GM18868 (cell line): ENCODE measurements at regions not wholly inside any gene's neighbourhood (a gene's known extent, or its start where the extent isn't known, plus 50 kb on each side); places are given as distances from the start of the nearest gene placed in this dataset.
"Not testable (repeated sequence)": the region's sequence is repeated elsewhere in the genome, so short reads cannot be mapped to it uniquely, and the experiment has no call there.

Experiments used
- ATAC-seq: cut with Tn5 transposase; IDR thresholded peaks from one replicate; pipeline ENCODE4 v1.9.1; 2021; ENCODE audit warnings: mild to moderate bottlenecking, moderate library complexity; ENCODE audit not compliant: unreplicated experiment

DNA sequence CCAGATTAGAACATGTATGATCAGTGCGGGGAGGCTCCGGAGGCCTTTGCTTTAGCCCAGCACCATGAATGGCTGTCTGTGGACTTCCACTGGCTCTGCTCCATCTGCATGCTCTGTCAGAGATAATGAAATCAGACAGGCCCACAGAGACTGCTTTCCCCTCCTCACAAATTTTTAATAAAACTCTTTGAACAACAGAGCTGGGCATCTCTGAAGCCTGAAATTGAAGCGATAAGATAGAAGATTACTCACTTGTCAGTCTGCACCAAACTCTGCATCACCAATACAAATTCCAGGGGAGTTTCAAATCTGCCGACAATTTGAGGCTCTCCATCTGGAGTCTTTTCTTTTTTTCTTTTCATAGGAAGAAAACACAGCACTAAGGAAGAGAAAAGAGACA, 110.0 kb downstream of the DYRK2 start:
- ATAC-seq: peak; percentile 16

DNA sequence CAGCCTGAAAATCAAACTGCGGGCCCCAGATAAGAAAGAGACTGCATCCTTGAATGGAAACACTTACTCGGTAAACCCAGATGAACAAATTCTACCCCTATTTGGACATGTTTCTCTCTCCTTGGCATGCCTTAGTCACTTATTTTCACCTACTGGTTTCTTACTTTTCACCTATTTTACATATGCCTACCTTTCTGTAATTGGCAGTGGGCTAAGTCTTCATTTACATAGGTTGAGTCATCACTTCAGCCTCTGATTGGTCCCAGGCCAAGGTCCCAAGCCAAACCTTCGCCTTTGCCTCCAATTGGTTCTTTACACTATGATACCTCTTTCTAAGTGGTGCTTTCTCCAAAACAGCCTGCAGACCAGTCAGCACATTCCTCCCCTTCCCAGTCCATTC, 111.3 kb downstream of the DYRK2 start:
- ATAC-seq: no peak

GRCh38 chr12:67760586-67761275, 112.2 kb downstream of the DYRK2 start:
- ATAC-seq: no peak

- ATAC-seq: no peak
Observed at GRCh38 chr12:67761566-67761965, 113.0 kb downstream of the DYRK2 start.

DNA sequence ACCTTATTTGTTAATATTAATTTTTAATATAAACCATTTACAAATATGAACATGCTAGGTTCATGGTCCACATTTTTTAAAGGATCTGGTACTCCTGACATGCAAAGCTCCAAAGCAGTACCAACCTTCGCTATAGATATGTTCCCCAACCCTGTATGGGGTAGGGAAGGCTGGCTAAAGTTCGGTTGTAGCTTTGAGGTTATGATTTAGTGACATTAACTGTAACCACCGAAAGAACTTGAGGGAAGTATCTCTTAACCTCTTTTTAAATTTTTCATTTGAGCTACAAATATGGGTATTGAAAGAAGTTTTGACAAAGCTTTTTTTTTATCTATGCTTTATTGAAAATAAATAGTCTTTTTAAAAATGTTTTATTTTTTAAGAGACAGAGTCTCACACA, 115.5 kb downstream of the DYRK2 start:
- ATAC-seq: no peak

- no peak for ATAC-seq
Observed at GRCh38 chr12:67764946-67765619, 116.5 kb downstream of the DYRK2 start.

GRCh38 chr12:67765776-67766766, 117.5 kb downstream of the DYRK2 start:
- no peak for ATAC-seq

- no peak for ATAC-seq
Observed at GRCh38 chr12:67772267-67773169, 124.0 kb downstream of the DYRK2 start.

DNA sequence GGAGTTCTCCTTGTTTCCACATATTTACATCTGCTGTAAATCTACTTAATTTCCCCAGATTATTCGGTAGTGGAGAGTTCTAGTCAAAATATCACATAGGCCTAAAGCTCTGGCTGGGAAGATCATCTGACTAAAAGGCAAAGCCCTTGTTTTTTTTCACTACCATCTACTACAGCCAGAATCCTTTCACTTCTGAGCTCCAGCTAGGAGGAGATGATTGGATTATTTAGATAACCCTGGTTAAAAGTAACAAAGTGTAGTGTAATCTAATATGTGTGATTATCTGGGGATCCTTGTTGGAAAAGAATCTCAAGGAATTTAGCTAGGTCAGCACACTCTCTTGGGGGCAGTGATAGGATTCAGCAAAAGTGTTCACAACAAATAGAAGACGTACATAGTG, 125.4 kb downstream of the DYRK2 start:
- no peak for ATAC-seq

DNA sequence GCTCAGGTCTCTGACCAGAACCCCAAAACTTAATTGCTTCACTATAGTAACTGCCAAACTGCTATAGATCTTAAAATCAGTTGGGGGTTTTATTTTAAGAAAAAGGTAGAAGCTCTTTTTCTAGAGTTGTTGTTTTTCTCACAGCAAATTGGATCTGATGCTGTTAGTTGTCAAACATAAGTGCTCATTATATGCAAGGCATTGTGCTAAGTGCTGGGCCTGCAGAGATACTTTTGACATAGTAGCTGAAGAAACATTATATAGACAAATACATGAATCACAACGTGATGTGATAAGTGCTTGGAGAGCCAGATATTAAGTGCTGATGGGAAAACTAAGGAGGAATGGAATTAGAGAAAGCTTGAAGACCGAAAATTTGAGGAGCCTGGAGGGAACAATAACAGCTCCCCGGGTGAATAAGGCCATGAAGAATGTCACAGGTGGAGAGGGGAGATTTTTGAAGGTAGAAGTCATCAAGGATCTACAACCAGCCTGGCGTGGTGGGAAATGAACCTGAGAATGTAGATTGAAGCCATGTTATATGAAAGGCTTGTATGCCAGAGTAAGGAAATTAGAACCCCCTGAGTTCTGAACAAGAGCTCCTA, 126.5 kb downstream of the DYRK2 start:
- no peak for ATAC-seq

GRCh38 chr12:67780580-67781084, 132.1 kb downstream of the DYRK2 start:
- ATAC-seq: no peak

- ATAC-seq: no peak
Observed at GRCh38 chr12:67782573-67782972, 134.0 kb downstream of the DYRK2 start.

DNA sequence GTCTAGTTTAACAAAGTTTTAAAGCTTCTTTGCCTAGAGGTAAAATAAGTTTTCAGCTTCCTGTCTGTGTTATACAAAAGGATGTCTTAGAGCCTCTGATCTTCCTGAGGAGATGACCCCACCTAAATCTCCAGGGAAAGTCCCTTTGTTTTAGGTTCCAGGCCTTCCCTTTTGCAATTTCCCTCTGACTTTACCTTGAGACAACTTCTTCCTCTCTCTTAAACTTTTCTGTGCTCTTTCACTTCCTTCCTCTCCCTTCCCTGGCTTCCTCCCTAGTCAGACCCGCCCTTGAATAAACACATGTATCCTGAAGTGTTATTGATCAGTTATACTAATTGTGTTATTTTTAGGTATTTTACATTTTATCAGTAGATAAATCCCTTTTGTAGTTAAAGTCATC, 134.8 kb downstream of the DYRK2 start:
- no peak for ATAC-seq

- ATAC-seq: no peak
Observed at GRCh38 chr12:67784831-67785230, 136.3 kb downstream of the DYRK2 start.

DNA sequence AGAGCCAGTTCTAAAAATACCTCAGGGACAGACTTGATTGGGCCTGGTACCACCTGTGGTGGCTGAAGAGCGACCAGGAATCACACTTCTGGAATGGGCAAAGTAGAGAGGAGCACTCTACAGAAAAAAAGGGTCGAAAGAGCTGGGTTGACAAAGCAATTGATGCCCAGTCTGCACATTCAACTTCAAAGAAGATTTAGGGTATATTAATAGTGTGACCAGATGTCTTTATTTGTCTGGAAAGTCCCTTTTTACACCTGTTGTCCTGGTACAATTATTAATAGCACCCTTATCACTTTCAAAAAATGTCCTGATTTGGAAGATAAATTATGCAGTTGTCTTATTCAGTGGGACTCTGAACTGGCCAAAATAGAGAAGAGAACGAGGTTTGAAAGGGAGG, 137.5 kb downstream of the DYRK2 start:
- no peak for ATAC-seq

DNA sequence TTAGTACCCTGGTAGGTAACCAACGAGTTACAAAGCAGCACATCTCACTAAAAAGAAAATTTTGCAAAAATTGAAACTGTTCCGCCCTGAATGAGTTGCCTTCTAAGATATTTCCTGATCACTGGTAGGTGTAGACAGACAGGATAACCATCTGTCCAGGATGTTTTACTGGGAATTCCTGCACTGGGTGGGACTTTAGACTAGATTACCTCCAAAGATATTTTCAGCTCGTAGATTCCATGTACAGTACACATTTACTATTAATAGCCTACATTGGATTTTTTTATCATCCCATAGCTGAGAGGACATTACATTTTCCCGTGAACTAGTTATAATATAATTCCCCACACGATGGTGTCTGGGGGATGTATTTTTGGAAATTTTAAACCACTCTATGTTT, 139.6 kb downstream of the DYRK2 start:
- ATAC-seq: no peak

GRCh38 chr12:67789266-67789665, 140.7 kb downstream of the DYRK2 start:
- ATAC-seq: no peak

DNA sequence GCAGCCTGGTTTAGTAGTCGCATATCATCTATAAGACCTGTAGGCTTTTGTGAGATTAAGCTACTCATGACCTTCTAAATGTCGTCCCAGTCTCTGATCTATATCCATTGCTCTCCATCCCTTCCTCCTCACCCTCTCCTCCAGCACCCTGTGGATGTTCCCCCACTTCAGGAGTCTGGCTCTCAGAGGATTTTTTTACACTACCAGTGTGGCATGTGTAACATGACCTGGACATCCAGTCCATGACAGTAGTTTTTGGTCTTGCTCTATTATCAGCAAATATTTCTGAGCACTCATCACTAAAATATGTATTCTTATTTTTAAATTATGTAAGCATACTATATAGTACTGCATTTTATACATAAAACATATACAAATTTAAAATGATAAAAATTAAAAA, 142.1 kb downstream of the DYRK2 start:
- ATAC-seq: no peak

DNA sequence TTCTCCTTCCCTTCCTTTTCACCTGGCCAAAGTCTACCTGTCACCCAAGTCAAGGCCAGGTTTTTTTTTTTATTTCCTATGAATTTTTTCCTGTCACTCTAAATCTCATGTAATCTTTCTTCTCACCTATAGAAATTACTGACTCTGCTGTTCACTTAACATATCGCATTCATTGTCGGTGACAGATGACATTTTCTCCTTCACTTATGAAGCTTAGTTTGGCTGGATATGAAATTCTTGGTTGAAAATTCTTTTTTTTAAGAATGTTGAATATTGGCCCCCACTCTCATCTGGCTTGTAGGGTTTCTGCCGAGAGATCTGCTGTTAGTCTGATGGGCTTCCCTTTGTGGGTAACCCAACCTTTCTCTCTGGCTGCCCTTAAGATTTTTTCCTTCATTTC, 142.8 kb downstream of the DYRK2 start:
- not testable (repeated sequence) for ATAC-seq

- no peak for ATAC-seq
Observed at GRCh38 chr12:67792185-67792584, 143.6 kb downstream of the DYRK2 start.
